Endothelial cell of umbilical vein (primary cell): ENCODE measurements at regions not wholly inside any gene's neighbourhood (a gene's known extent, or its start where the extent isn't known, plus 50 kb on each side); places are given as distances from the start of the nearest gene placed in this dataset.

Experiments
- EZH2 ChIP-seq: IDR thresholded peaks from 2 replicates; pipeline ENCODE4 v1.6.1; 2012; ENCODE audit warnings: borderline replicate concordance, low read depth, mild to moderate bottlenecking, moderate library complexity, low read length, inconsistent platforms; ENCODE audit not compliant: severe bottlenecking
- JUN ChIP-seq: IDR thresholded peaks from 2 replicates; pipeline ENCODE4 v1.6.1; 2011; ENCODE audit warnings: borderline replicate concordance, low read depth; ENCODE audit not compliant: insufficient read length, insufficient read depth
- MYC ChIP-seq: IDR thresholded peaks from one replicate; pipeline ENCODE4 v1.6.1; 2011; ENCODE audit warnings: mild to moderate bottlenecking, low read depth, low read length
- POLR2A ChIP-seq: IDR thresholded peaks from 2 replicates; pipeline ENCODE4 v1.6.1; 2012; ENCODE audit warnings: low read depth, mild to moderate bottlenecking, control low read depth, low read length
- POLR2AphosphoS5 ChIP-seq: IDR thresholded peaks from 2 replicates; pipeline ENCODE4 v1.6.1; 2012; ENCODE audit warnings: low read depth, mild to moderate bottlenecking, control low read depth, low read length, moderate library complexity; ENCODE audit not compliant: insufficient read depth
- TF ChIP-seq, protein P1 (sequence below), 2 donors: IDR thresholded peaks; 1 replicate in 1 of 2; 2 replicates in 1 of 2; pipeline ENCODE4 v1.5.1; 2011; ENCODE audit warnings: low read length in 2 of 2, mild to moderate bottlenecking in 2 of 2, moderate library complexity in 2 of 2, control low read depth in 1 of 2, inconsistent platforms in 1 of 2, low read depth in 1 of 2; ENCODE audit not compliant: insufficient read depth in 1 of 2; ENCODE audit errors: extremely low read depth in 1 of 2
- TF ChIP-seq, protein P2 (sequence below): IDR thresholded peaks from 2 replicates; pipeline ENCODE4 v1.6.1; 2011; ENCODE audit not compliant: insufficient read depth, insufficient read length

DNA sequence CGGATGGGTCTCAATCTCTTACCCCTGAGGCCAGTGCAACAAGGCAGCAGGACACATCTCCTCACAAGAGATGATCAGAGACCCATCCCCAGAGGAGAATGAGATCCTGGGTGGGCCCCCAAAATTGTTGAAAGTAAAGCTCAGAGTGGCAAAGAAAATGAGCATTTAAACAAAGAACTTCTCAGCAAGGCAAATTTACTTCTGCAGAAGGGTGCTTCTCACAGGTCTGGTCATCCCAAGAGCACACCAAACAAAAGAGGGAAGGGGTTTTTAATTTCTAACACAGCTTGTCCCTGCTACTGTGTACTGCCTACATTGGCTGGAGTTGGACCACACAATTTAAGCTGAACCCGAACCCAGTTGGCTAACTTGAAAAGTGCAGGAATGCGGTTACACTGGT is 1628.6 kb upstream of the RAG2 start:
- TF ChIP-seq, protein P1, sequence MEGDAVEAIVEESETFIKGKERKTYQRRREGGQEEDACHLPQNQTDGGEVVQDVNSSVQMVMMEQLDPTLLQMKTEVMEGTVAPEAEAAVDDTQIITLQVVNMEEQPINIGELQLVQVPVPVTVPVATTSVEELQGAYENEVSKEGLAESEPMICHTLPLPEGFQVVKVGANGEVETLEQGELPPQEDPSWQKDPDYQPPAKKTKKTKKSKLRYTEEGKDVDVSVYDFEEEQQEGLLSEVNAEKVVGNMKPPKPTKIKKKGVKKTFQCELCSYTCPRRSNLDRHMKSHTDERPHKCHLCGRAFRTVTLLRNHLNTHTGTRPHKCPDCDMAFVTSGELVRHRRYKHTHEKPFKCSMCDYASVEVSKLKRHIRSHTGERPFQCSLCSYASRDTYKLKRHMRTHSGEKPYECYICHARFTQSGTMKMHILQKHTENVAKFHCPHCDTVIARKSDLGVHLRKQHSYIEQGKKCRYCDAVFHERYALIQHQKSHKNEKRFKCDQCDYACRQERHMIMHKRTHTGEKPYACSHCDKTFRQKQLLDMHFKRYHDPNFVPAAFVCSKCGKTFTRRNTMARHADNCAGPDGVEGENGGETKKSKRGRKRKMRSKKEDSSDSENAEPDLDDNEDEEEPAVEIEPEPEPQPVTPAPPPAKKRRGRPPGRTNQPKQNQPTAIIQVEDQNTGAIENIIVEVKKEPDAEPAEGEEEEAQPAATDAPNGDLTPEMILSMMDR (IDR thresholded peaks at IDR 0.05; ENCODE audit: extremely low read depth in 1 of 2, insufficient read depth in 1 of 2, low read depth in 1 of 2, low read length in 2 of 2) = no peak
- no peak for TF ChIP-seq POLR2A
- no peak for TF ChIP-seq POLR2AphosphoS5
- no peak for TF ChIP-seq MYC
- no peak for TF ChIP-seq JUN
- TF ChIP-seq EZH2 = no peak
- TF ChIP-seq, protein P2, sequence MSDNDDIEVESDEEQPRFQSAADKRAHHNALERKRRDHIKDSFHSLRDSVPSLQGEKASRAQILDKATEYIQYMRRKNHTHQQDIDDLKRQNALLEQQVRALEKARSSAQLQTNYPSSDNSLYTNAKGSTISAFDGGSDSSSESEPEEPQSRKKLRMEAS = no peak
